ENCODE measurements at regions not wholly inside any gene's neighbourhood (a gene's known extent, or its start where the extent isn't known, plus 50 kb on each side); places are given as distances from the start of the nearest gene placed in this dataset.

GRCh38 chr5:3736466-3736865 lies 140.8 kb downstream of the IRX1 start:
- no peak for DNase-seq (ENCODE audit: low read depth in 2 of 2)

GRCh38 chr5:3736926-3737325 lies 141.3 kb downstream of the IRX1 start:
- no peak for DNase-seq (ENCODE audit: low read depth in 2 of 2)

GRCh38 chr5:3738919-3739318 lies 143.3 kb downstream of the IRX1 start:
- DNase-seq (ENCODE audit: low read depth in 2 of 2) = no peak

- DNase-seq (ENCODE audit: low read depth in 2 of 2) = no peak
Measured at GRCh38 chr5:3740546-3741373, 145.1 kb downstream of the IRX1 start.

DNA sequence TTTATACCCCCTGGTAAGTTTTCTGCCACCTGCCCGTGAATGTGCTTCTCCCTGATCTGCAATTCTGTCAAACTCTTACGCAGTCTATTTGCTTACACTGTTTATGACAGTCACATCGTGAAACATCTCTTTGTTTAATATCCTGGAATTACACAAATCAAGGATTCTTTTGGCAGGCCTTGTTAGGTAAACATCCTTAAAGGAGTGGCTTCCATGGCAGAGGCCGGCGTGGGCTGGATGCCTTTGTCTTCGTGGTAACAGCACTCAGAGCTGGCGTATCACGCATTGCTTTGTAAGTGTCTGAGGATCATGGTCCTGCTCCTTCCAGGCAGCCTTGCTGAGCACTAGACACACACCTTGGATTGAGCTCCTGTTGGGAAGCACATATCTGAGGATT lies 145.7 kb downstream of the IRX1 start:
- no peak for DNase-seq (ENCODE audit: low read depth in 2 of 2)

GRCh38 chr5:3742750-3743149 lies 147.1 kb downstream of the IRX1 start:
- DNase-seq (ENCODE audit: low read depth in 2 of 2) = no peak

DNA sequence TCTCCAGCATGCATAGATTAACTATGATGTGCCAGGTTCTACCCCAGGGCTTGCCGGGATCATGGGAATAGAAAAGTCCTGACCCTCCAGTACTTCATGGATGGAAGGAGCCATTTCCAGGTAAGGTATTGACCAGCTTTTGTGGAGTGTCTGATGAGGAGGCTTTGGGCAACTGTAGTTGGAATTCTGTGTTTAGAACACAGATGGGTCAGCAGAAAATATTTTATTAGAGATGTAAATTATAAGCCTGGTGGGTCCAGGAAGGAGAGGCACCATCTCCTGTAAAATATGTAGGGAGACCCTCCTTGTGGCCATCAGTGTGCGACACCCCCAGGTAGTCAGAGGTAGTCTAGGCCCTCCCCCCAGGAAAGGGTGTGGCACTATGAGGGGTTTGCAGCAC lies 156.2 kb downstream of the IRX1 start:
- DNase-seq (ENCODE audit: low read depth in 2 of 2) = no peak

- no peak for DNase-seq (ENCODE audit: low read depth in 2 of 2)
Measured at GRCh38 chr5:3778000-3778550, 182.4 kb downstream of the IRX1 start.

- DNase-seq (ENCODE audit: low read depth in 2 of 2) = no peak
Measured at GRCh38 chr5:3778945-3779344, 183.3 kb downstream of the IRX1 start.

DNA sequence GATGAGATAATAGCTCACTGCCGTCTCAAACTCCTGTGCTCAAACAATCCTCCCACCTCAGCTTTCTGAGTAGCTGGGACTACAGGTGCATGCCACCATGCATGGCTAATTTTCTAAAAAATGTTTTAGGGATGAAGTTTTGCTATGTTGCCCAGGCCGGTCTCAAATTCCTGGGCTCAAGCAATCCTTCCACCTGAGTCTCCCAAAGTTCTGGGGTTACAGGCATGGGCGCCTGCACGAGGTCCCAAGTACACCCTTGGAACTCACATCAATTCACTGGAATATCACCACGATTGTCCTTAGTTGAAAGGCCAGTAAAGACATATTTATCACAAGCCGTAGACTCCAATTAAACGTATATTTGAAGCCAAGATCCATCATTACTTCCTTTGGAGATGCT lies 184.6 kb downstream of the IRX1 start:
- no peak for DNase-seq (ENCODE audit: low read depth in 2 of 2)

GRCh38 chr5:3780907-3781306 lies 185.3 kb downstream of the IRX1 start:
- DNase-seq (ENCODE audit: low read depth in 2 of 2) = no peak

DNA sequence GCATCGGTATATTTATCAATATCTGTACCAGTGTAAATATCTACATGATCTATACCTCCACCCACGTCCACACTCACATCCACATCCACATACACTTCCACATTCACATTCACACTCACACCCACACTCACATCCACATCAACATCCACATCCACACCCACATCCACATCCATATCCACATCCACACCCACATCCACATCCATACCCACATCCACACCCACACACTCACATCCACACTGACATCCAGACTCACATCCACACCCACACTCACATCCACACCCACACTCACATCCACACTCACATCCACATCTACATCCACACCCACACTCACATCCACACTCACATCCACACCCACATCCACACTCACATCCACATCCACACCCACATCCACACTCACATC lies 189.2 kb downstream of the IRX1 start:
- no peak for DNase-seq (ENCODE audit: low read depth in 2 of 2)

DNA sequence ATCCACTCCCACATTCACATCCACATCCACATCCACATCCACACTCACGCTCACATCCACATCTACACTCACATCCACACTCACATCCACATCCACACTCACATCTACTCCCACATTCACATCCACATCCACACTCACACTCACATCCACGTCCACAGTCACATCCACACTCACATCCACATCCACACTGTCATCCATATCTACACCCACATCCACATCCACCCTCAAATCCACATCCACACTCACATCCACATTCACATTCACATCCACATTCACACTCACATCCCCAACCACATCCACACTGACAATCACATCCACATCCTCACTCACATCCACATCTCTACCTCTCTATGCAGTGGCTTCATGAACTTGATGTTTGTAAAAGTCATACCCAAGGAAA lies 190.5 kb downstream of the IRX1 start:
- no peak for DNase-seq (ENCODE audit: low read depth in 2 of 2)

GRCh38 chr5:3786891-3787430 lies 191.3 kb downstream of the IRX1 start:
- DNase-seq (ENCODE audit: low read depth in 2 of 2) = no peak

- DNase-seq (ENCODE audit: low read depth in 2 of 2) = no peak
Measured at GRCh38 chr5:3787604-3788003, 192.0 kb downstream of the IRX1 start.

DNA sequence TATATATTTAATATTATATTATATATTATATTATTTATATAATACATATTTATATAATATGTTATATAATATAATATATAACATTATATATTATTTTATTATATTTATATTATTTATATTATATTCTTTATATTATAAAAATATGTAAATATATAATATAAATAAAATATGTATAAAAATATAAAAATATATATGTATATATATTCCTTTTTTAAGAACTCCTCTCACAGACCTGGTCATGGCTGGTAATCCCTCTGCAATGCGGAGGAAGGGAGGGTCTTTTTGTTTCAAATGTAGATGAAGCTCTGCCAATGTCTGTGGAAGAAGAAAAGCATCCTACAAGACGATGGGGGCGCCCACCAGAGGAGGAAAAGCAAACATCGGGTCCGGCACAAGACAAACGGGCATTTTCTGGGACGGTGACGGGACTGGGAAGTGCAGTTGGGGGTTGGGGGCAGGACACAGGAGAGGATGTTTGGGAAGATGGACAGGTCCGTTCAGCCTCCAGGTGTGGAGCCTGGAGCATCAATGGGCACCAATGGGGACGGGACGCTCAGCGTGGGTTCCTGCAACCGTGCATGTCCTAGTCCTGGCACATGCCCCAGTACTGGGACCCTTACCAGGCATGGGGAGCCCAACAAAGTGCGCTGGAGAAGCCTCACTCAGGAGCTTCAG lies 194.0 kb downstream of the IRX1 start:
- DNase-seq (ENCODE audit: low read depth in 2 of 2) = no peak

DNA sequence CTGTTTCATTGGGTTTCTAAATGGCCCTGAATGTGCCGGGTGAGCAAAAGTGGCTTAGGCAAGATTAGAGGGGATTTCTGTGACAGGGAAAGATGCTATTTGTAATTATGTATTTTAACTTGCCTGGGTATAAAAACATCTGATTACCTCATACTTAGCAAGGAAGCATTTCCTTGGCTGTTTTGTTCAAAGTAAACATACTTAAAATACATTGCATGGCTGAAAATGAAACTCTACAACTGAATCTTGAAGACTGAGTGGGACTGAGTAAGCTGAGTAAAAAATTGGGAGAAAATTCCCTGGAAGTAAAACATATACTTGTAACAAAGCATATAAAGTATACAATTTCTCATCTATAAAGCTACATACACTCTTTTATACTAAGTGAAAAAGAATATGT lies 197.5 kb downstream of the IRX1 start:
- DNase-seq (ENCODE audit: low read depth in 2 of 2) = no peak

DNA sequence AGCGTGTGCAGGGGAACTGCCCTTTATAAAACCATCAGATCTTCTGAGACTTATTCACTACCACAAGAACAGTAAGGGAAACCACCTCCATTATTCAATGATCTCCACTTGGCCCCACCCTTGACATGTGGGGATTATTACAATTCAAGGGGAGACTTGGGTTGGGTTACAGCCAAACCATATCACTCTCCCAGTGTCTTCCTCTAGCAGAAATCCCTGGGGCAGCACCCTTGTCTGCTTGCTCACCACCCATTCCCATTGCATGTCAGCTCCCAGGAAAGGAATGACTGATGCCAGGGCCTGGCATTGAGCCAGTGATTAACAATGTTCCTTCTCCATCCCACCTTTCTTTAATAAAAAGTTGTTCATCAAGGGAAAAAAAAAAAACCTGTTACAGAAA lies 199.0 kb downstream of the IRX1 start:
- DNase-seq (ENCODE audit: low read depth in 2 of 2) = no peak

DNA sequence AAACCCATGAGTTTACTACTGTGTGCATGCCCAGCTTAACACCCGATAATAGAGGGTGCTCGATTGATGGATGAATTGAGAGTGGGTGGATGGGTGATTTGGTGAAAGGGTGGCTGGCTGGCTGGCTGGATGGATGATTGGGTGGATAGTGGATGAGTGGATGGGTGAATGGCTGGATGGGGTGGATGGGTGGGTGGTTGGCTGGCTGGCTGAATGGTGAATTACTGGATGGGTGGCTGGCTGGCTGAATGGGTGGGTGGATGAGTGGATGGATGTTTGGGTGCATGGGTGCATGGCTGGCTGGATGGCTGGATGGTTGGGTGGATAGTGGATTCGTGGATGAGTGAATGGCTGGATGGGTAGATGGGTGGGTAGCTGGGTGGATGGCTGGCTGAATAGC lies 201.1 kb downstream of the IRX1 start:
- no peak for DNase-seq (ENCODE audit: low read depth in 2 of 2)

GRCh38 chr5:3801967-3802366 lies 206.3 kb downstream of the IRX1 start:
- DNase-seq (ENCODE audit: low read depth in 2 of 2) = no peak

GRCh38 chr5:3809455-3809854 lies 213.8 kb downstream of the IRX1 start:
- no peak for DNase-seq (ENCODE audit: low read depth in 2 of 2)

- DNase-seq (ENCODE audit: low read depth in 2 of 2) = no peak
Measured at GRCh38 chr5:3811116-3811515, 215.5 kb downstream of the IRX1 start.

DNA sequence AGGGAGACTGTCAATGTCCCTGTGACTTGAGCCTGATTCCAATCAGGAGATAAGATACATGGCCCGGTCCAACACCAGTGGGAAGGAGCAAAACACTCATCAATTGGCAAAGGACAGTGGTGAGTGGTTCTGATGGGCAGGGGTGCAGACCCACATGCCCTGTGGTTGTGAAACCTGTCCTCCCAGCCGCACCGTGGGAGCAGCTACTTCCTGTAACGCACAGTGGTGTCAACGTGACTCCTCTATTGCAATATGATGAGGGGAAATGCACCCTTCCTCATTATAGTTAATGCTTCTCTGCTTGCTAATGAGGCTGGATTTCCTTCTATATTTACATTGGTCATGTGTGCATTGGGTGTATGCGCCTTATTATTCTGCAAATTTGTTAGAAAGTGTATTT lies 223.0 kb downstream of the IRX1 start:
- DNase-seq (ENCODE audit: low read depth in 2 of 2) = no peak
